ENCODE measurements at regions not wholly inside any gene's neighbourhood (a gene's known extent, or its start where the extent isn't known, plus 50 kb on each side); places are given as distances from the start of the nearest gene placed in this dataset.

- TF ChIP-seq CTCF (conservative IDR thresholded peaks at IDR 0.05; ENCODE audit: low read length) (no peak), EZH2phosphoT487 (IDR thresholded peaks at IDR 0.05; ENCODE audit: borderline replicate concordance, low read depth, low read length) (no peak)
Measured at GRCh38 chr2:134195341-134195740, 58.5 kb upstream of the MGAT5 start.
